DND-41 (cell line): ENCODE measurements at regions not wholly inside any gene's neighbourhood (a gene's known extent, or its start where the extent isn't known, plus 50 kb on each side); places are given as distances from the start of the nearest gene placed in this dataset.

Source experiments
- ATAC-seq: fragments of 200-7000 bp; cut with Tn5 transposase; 3 replicates; pipeline ENCODE4 v1.9.1; 2021; ENCODE audit warnings: low read depth; ENCODE audit not compliant: insufficient read depth
- DNase-seq: peaks from one replicate; pipeline ENCODE4 v3.0.0-alpha.2; 2020
- H2AFZ ChIP-seq: 2 replicates; pipeline ENCODE4 v1.6.0; 2012; ENCODE audit warnings: low read depth, low read length
- H3K27ac ChIP-seq: 2 replicates; pipeline ENCODE4 v1.5.1; 2012; ENCODE audit warnings: low read length, inconsistent platforms
- H3K27me3 ChIP-seq: fragments of 200-600 bp; sonication (generic); 2 replicates; pipeline ENCODE4 v1.6.0; 2012; ENCODE audit warnings: low read length, mild to moderate bottlenecking, inconsistent platforms; ENCODE audit not compliant: insufficient read depth, poor library complexity
- H3K36me3 ChIP-seq: 2 replicates; pipeline ENCODE4 v1.5.1; 2012; ENCODE audit warnings: low read length, inconsistent platforms; ENCODE audit not compliant: insufficient read depth
- H3K4me1 ChIP-seq: 2 replicates; pipeline ENCODE4 v1.5.1; 2012; ENCODE audit warnings: mild to moderate bottlenecking, low read length; ENCODE audit not compliant: insufficient read depth
- H3K4me2 ChIP-seq: 2 replicates; pipeline ENCODE4 v1.6.0; 2012; ENCODE audit warnings: mild to moderate bottlenecking, moderate library complexity, low read length, inconsistent platforms; ENCODE audit not compliant: insufficient read depth
- H3K4me3 ChIP-seq, 2 experiments: fragments of 200-600 bp in 1 of 2; shearing (Covaris generic) in 1 of 2; 2 replicates each; pipeline ENCODE4 v1.5.1; 2012 to 2016; ENCODE audit warnings: inconsistent platforms in 2 of 2, low read length in 2 of 2, mild to moderate bottlenecking in 2 of 2, low read depth in 1 of 2, moderate library complexity in 1 of 2
- H3K79me2 ChIP-seq: 2 replicates; pipeline ENCODE4 v1.6.0; 2012; ENCODE audit warnings: low read length, inconsistent platforms; ENCODE audit not compliant: insufficient read depth
- H3K9ac ChIP-seq: 2 replicates; pipeline ENCODE4 v1.6.0; 2012; ENCODE audit warnings: low read depth, mild to moderate bottlenecking, inconsistent platforms, low read length, moderate library complexity
- H3K9me3 ChIP-seq: 2 replicates; pipeline ENCODE4 v1.5.1; 2012; ENCODE audit warnings: low read length, moderate library complexity, mild to moderate bottlenecking, inconsistent platforms; ENCODE audit not compliant: insufficient read depth, severe bottlenecking
- H4K20me1 ChIP-seq: 2 replicates; pipeline ENCODE4 v1.6.0; 2012; ENCODE audit warnings: low read length; ENCODE audit not compliant: insufficient read depth
- EZH2 ChIP-seq: IDR thresholded peaks from 3 replicates; pipeline ENCODE4 v1.6.1; 2012; ENCODE audit warnings: borderline replicate concordance, low read depth, mild to moderate bottlenecking, moderate library complexity, low read length, inconsistent platforms; ENCODE audit not compliant: severe bottlenecking
- TF ChIP-seq, protein P1 (sequence below): IDR thresholded peaks from 2 replicates; pipeline ENCODE4 v1.5.1; 2012; ENCODE audit warnings: borderline replicate concordance, low read length, moderate library complexity, mild to moderate bottlenecking; ENCODE audit not compliant: poor library complexity, severe bottlenecking; ENCODE audit errors: extremely low read depth

DNA sequence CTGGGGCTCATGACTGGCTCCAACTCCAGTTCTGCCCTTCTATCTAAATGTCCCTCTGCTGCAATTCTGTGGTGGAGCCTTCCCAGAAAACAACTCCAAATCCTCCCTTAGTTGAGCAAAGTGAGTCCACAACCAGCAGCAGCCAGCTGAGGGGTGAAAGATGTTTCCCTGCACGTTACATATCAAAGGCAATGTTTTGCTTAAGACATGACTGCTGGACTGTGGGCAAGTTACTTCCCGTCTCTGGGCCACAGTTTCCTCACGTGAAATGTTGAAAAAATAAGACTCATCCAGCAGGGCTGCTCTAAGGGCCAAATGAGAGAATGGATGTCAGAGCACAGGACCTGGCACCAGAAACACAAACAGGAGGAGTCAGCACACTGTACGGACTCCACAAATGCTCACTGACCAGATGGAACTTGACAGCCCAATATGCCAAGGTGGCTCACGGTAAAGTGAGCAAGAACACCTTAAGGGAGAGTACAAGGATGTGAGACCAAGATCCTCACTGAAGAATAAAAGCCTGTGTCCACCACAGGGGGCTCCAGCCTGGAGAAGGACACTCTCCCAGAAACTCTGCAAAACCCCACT lies 138.4 kb upstream of the ABCA1 start:
- TF ChIP-seq EZH2, result no peak
- TF ChIP-seq, protein P1, sequence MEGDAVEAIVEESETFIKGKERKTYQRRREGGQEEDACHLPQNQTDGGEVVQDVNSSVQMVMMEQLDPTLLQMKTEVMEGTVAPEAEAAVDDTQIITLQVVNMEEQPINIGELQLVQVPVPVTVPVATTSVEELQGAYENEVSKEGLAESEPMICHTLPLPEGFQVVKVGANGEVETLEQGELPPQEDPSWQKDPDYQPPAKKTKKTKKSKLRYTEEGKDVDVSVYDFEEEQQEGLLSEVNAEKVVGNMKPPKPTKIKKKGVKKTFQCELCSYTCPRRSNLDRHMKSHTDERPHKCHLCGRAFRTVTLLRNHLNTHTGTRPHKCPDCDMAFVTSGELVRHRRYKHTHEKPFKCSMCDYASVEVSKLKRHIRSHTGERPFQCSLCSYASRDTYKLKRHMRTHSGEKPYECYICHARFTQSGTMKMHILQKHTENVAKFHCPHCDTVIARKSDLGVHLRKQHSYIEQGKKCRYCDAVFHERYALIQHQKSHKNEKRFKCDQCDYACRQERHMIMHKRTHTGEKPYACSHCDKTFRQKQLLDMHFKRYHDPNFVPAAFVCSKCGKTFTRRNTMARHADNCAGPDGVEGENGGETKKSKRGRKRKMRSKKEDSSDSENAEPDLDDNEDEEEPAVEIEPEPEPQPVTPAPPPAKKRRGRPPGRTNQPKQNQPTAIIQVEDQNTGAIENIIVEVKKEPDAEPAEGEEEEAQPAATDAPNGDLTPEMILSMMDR, result no peak
- Histone ChIP-seq H3K9me3 (no peaks in the 10 kb centered on the region), H3K9ac (no peak overlapping the region), H3K79me2 (no peaks in the 10 kb centered on the region), H3K27ac (no peak overlapping the region), H3K4me2 (no peak overlapping the region), H3K4me1 (no peaks in the 10 kb centered on the region; the same call in 1 of the 2 replicates), H2AFZ (no peak overlapping the region), H3K36me3 (no peaks in the 10 kb centered on the region), H3K4me3 (no peak overlapping the region), H3K27me3 (no peaks in the 10 kb centered on the region), H4K20me1 (no peaks in the 10 kb centered on the region)
- no peak for ATAC-seq
- no peak for DNase-seq

GRCh38 chr9:105067895-105068580 lies 140.1 kb upstream of the ABCA1 start:
- ATAC-seq (no peak), DNase-seq (no peak)
- no peaks in the 10 kb centered on the region for H3K27me3 ChIP-seq
- no peaks in the 10 kb centered on the region; the same call in 1 of the 2 replicates for H3K4me1 ChIP-seq
- H4K20me1 ChIP-seq, result no peaks in the 10 kb centered on the region
- no peak overlapping the region for H2AFZ ChIP-seq
- H3K27ac ChIP-seq, result no peak overlapping the region
- no peak overlapping the region for H3K4me3 ChIP-seq
- TF ChIP-seq, protein P1, result no peak
- no peak for TF ChIP-seq EZH2
- H3K9ac ChIP-seq, result no peak overlapping the region
- H3K36me3 ChIP-seq, result no peaks in the 10 kb centered on the region
- no peaks in the 10 kb centered on the region for H3K9me3 ChIP-seq
- H3K4me2 ChIP-seq, result no peak overlapping the region
- no peaks in the 10 kb centered on the region for H3K79me2 ChIP-seq

DNA sequence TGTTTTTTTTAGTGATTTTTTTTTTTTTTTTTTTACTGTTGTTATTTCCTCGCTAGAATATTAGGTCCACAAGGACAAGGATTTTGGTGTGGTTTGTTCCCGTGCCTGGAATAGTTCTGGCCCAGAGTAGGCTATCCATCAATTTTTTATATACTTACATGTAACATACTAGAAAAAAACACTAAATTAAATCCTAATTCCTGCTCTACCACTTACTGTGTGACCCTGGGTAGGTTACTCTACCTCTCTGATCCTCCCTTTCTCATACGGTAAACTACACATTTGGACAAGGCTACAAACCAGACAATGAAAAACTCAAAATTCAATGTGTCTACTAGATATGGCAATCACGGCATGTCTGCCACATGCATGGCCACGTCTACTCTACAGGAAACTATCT lies 141.3 kb upstream of the ABCA1 start:
- no peak overlapping the region for H3K4me3 ChIP-seq
- TF ChIP-seq EZH2, result no peak
- TF ChIP-seq, protein P1, result no peak
- H3K9me3 ChIP-seq, result no peaks in the 10 kb centered on the region
- no peak overlapping the region for H2AFZ ChIP-seq
- no peak overlapping the region for H3K27ac ChIP-seq
- ATAC-seq (no peak), DNase-seq (no peak)
- no peak overlapping the region for H3K4me2 ChIP-seq
- no peaks in the 10 kb centered on the region for H3K4me1 ChIP-seq
- H3K9ac ChIP-seq, result no peak overlapping the region
- no peaks in the 10 kb centered on the region for H3K36me3 ChIP-seq
- H3K27me3 ChIP-seq, result no peaks in the 10 kb centered on the region
- no peaks in the 10 kb centered on the region for H3K79me2 ChIP-seq
- H4K20me1 ChIP-seq, result no peaks in the 10 kb centered on the region
